GM10266 (cell line): ENCODE measurements at regions not wholly inside any gene's neighbourhood (a gene's known extent, or its start where the extent isn't known, plus 50 kb on each side); places are given as distances from the start of the nearest gene placed in this dataset.

ENCODE experiments used
- DNase-seq: peaks from one replicate; pipeline ENCODE4 v3.0.0; 2012; ENCODE audit errors: extremely low spot score
- TF ChIP-seq, protein P1 (sequence below): IDR thresholded peaks from 2 replicates; pipeline ENCODE4 v1.5.1; 2012; ENCODE audit warnings: mild to moderate bottlenecking, low read depth; ENCODE audit not compliant: control insufficient read depth, insufficient read depth; ENCODE audit errors: missing control alignments

- TF ChIP-seq, protein P1, sequence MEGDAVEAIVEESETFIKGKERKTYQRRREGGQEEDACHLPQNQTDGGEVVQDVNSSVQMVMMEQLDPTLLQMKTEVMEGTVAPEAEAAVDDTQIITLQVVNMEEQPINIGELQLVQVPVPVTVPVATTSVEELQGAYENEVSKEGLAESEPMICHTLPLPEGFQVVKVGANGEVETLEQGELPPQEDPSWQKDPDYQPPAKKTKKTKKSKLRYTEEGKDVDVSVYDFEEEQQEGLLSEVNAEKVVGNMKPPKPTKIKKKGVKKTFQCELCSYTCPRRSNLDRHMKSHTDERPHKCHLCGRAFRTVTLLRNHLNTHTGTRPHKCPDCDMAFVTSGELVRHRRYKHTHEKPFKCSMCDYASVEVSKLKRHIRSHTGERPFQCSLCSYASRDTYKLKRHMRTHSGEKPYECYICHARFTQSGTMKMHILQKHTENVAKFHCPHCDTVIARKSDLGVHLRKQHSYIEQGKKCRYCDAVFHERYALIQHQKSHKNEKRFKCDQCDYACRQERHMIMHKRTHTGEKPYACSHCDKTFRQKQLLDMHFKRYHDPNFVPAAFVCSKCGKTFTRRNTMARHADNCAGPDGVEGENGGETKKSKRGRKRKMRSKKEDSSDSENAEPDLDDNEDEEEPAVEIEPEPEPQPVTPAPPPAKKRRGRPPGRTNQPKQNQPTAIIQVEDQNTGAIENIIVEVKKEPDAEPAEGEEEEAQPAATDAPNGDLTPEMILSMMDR: no peak
- no peak for DNase-seq
Observed at GRCh38 chr21:16072221-16072620, 342.4 kb downstream of the USP25 start.

DNA sequence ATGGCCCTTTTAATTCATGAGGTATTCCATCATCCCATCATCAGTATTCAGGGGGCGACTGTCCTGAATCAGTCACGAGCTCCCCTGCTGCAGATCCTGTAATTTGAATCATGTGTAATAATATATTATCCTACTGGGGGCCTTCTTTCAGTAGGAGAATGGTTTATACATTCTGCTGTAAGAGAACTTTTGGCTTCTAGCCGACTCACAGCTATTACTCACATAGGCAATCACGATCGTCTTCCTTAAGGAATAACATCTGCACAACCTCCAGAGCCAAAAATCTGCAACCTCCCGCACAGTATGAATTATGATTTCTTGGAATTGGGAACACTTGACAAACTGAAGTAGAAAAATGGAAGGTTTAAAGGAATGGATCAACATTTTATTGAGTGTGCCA lies 343.0 kb downstream of the USP25 start:
- TF ChIP-seq, protein P1: no peak
- DNase-seq: no peak

DNA sequence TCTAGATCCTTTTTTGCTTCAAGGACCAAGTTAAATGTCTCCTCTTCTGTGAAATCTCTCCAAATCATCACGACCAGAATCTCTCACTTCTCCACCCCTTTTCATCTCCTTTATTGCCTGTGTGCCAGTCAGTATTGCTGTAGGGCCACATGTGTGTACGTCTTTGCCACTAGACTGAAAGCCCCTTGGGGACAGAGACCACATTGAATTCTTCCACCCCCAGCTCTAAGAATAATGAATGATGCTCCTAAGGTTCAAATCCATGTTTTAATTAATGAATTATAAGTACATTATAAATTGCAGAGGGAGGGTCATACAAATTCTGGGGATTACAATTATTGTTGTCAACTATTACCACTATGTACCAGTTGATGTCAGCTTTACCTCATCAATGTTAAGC lies 343.8 kb downstream of the USP25 start:
- TF ChIP-seq, protein P1: no peak
- DNase-seq: no peak

GRCh38 chr21:16074950-16075489 lies 345.2 kb downstream of the USP25 start:
- TF ChIP-seq, protein P1: no peak
- DNase-seq: no peak

DNA sequence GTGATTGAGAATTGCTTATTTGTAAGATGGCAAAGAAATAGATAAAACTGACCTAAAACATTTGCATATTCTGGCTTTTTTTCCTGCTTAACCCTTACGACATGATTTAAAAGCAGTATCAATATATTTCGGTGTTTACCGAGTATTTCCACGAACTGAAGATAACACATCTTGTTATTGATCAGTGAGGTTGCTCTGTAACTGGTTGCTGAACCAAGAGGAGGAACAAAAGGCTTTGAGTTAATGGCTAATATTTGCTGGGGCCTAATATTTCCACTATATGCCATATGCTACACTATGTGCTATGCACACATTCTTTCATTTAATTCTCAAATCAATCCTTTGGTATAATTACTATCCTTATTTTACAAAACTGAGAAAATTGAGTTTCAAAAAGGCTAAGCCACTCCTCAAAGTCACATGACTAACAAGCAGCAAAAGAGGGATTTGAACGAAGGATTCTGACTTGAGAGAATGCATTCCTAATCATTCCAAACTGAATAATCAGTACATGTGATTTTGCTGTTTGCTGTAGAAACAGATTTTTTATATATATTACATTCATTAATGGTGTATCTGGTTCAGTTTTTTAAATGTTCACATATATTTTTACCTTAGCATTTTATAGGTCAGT lies 346.0 kb downstream of the USP25 start:
- TF ChIP-seq, protein P1: no peak
- no peak for DNase-seq

GRCh38 chr21:16076465-16076864 lies 346.7 kb downstream of the USP25 start:
- no peak for DNase-seq
- TF ChIP-seq, protein P1: no peak

- TF ChIP-seq, protein P1: no peak
- DNase-seq: no peak
Observed at GRCh38 chr21:16078382-16078781, 348.6 kb downstream of the USP25 start.
